MCF 10A (cell line): ENCODE measurements at regions not wholly inside any gene's neighbourhood (a gene's known extent, or its start where the extent isn't known, plus 50 kb on each side); places are given as distances from the start of the nearest gene placed in this dataset.

ENCODE experiments used
- BruUV-seq: library from RNA; stranded (reverse); fragments of 400-500 nt; replicated peaks from 2 replicates; lab custom pipeline; 2021; lab: Mats Ljungman, UMichigan
- CTCF ChIA-PET: fragments of 300-600 bp; sonication (Branson Sonifier 250); formaldehyde crosslinking; extraction: SDS; loops from one replicate; lab custom pipeline; 2021; ENCODE audit warnings: antibody characterized with exemption, inconsistent platforms; lab: Yijun Ruan, JAX
- POLR2A ChIA-PET: fragments of 300-600, 350-650 bp; sonication (Branson Sonifier 250); formaldehyde crosslinking; extraction: SDS; loops from one replicate; lab custom pipeline; 2020; ENCODE audit warnings: antibody characterized with exemption, inconsistent platforms; lab: Yijun Ruan, JAX
- DNase-seq: peaks from one replicate; pipeline ENCODE4 v3.0.0-alpha.2; 2018; ENCODE audit not compliant: unreplicated experiment
- H3K27ac Mint-ChIP-seq: one replicate; pipeline ENCODE4 v1.8.0; 2022; ENCODE audit warnings: mild to moderate bottlenecking, low read depth, mixed read lengths; ENCODE audit not compliant: unreplicated experiment
- H3K27me3 Mint-ChIP-seq: one replicate; pipeline ENCODE4 v1.8.0; 2022; ENCODE audit warnings: mixed read lengths; ENCODE audit not compliant: insufficient read depth, unreplicated experiment
- H3K36me3 Mint-ChIP-seq: one replicate; pipeline ENCODE4 v1.8.0; 2022; ENCODE audit warnings: mild to moderate bottlenecking, moderate library complexity, mixed read lengths; ENCODE audit not compliant: insufficient read depth, unreplicated experiment
- H3K4me1 Mint-ChIP-seq: one replicate; pipeline ENCODE4 v1.8.0; 2022; ENCODE audit warnings: mixed read lengths; ENCODE audit not compliant: insufficient read depth, unreplicated experiment
- H3K4me3 Mint-ChIP-seq: one replicate; pipeline ENCODE4 v1.8.0; 2022; ENCODE audit warnings: mild to moderate bottlenecking, moderate library complexity, mixed read lengths; ENCODE audit not compliant: unreplicated experiment
- H3K9me3 Mint-ChIP-seq: one replicate; pipeline ENCODE4 v1.8.0; 2022; ENCODE audit warnings: mixed read lengths; ENCODE audit not compliant: unreplicated experiment
- intact Hi-C: fragments of 100-400 bp; cut with micrococcal nuclease; formaldehyde crosslinking; loops from 2 replicates; pipeline ENCODE4 v1.14.1; 2022
- TF ChIP-seq, protein P1 (sequence below): fragments of 200-600 bp; IDR thresholded peaks from one replicate; pipeline ENCODE4 v1.8.0; 2022; ENCODE audit warnings: antibody characterized with exemption, mild to moderate bottlenecking; ENCODE audit not compliant: unreplicated experiment

DNA sequence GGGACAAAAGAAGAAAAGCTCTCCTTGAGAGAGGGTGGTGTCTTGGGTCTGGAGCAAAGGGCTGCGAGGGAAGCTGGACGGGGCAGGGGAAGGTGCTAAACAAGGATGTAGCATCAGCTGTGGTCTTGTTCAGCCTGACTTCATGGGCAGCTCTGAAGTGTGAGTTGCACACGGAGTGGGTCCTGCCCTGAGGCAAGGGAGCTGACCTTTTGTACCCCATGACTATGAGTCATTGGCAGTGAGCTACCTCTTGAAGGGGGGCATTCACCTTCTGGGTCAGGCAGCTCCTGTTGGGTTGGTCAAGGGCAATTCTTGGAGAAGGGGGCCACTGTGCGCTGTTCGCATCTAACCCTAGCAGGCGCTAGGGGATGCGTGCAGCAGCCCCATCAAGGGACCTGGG is 151.8 kb downstream of the SMIM20 start:
- Mint-ChIP-seq H3K9me3 (no peaks in the 10 kb centered on the region), H3K4me3 (no peak overlapping the region), H3K4me1 (no peaks in the 10 kb centered on the region), H3K27me3 (no peaks in the 10 kb centered on the region), H3K36me3 (no peaks in the 10 kb centered on the region), H3K27ac (no peak overlapping the region)
- POLR2A ChIA-PET: interaction anchor here (0.6 to 0.7 kb wide), 2 partner anchors 351 to 558 kb away, joined by 3 to 4 read pairs; no protein-coding TSS in a partner anchor
- intact Hi-C loops: no loop called here
- peak; percentile 45 for DNase-seq
- BruUV-seq: no TSS peak
- CTCF ChIA-PET: interaction anchor here (0.7 to 3.4 kb wide), 3 partner anchors 17 to 263 kb away, joined by 4 to 18 read pairs (median 4); no protein-coding TSS in a partner anchor
- TF ChIP-seq, protein P1, sequence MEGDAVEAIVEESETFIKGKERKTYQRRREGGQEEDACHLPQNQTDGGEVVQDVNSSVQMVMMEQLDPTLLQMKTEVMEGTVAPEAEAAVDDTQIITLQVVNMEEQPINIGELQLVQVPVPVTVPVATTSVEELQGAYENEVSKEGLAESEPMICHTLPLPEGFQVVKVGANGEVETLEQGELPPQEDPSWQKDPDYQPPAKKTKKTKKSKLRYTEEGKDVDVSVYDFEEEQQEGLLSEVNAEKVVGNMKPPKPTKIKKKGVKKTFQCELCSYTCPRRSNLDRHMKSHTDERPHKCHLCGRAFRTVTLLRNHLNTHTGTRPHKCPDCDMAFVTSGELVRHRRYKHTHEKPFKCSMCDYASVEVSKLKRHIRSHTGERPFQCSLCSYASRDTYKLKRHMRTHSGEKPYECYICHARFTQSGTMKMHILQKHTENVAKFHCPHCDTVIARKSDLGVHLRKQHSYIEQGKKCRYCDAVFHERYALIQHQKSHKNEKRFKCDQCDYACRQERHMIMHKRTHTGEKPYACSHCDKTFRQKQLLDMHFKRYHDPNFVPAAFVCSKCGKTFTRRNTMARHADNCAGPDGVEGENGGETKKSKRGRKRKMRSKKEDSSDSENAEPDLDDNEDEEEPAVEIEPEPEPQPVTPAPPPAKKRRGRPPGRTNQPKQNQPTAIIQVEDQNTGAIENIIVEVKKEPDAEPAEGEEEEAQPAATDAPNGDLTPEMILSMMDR: no peak

DNA sequence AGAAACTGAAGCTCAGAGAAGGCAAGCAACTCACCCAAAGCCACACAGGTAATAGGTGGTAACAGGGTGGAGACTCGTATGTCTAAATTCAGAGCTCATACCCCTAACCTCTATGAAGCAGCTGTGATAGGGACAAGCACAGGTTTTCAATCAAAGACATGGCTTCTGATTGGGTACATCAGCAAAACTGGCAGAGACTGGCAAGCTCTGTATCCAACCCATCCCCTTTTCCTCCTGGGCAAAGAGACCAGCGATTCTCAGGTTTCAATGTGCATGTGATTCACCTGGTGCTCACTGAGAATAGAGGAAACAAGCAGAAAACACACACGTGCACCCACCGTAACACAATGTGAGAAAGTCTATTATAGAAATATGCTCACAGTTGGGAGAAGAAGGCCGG is 153.0 kb downstream of the SMIM20 start:
- no peaks in the 10 kb centered on the region for H3K9me3 Mint-ChIP-seq
- H3K4me3 Mint-ChIP-seq: no peak overlapping the region
- no peaks in the 10 kb centered on the region for H3K4me1 Mint-ChIP-seq
- H3K27ac Mint-ChIP-seq: no peak overlapping the region
- intact Hi-C loops: no loop called here
- ChIA-PET POLR2A (no interaction called here), CTCF (interaction anchor here (0.5 to 1.6 kb wide), 7 partner anchors 15 to 362 kb away, joined by 3 to 8 read pairs (median 3); no protein-coding TSS in a partner anchor)
- no TSS peak for BruUV-seq
- no peaks in the 10 kb centered on the region for H3K27me3 Mint-ChIP-seq
- H3K36me3 Mint-ChIP-seq: no peaks in the 10 kb centered on the region
- DNase-seq: peak; percentile 56
- TF ChIP-seq, protein P1: no peak

DNA sequence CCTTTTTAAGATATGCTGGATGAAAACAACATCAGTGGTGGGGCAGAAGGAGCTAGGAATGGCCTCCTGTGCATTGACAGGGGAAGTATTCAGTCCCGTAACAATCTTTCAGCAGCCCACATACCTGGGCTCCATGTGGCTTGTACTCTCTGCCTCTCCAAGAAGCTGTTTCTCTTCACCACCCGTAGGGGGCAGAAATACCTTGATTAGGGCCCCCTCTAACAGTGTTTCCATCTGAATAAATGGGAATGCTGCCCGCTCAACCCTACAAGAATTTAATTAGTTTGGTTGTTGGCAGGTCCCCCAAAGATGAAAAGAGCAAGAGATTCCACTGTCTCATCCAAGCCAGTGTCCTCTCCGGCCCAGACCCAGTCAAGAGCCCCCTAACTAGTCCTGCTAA is 155.2 kb downstream of the SMIM20 start:
- Mint-ChIP-seq H3K4me1 (no peaks in the 10 kb centered on the region), H3K27ac (no peak overlapping the region), H3K9me3 (no peaks in the 10 kb centered on the region), H3K4me3 (no peak overlapping the region), H3K36me3 (no peaks in the 10 kb centered on the region), H3K27me3 (no peaks in the 10 kb centered on the region)
- TF ChIP-seq, protein P1: peak; percentile 38
- CTCF ChIA-PET: interaction anchor here (0.8 to 1.3 kb wide), 3 partner anchors 8 to 255 kb away, joined by 3 to 4 read pairs (median 4); no protein-coding TSS in a partner anchor
- intact Hi-C loops: no loop called here
- no TSS peak for BruUV-seq
- POLR2A ChIA-PET: interaction anchor here (0.7 kb wide), 1 partner anchor 26 kb away, joined by 3 read pairs; no protein-coding TSS in a partner anchor
- DNase-seq: peak; percentile 59

DNA sequence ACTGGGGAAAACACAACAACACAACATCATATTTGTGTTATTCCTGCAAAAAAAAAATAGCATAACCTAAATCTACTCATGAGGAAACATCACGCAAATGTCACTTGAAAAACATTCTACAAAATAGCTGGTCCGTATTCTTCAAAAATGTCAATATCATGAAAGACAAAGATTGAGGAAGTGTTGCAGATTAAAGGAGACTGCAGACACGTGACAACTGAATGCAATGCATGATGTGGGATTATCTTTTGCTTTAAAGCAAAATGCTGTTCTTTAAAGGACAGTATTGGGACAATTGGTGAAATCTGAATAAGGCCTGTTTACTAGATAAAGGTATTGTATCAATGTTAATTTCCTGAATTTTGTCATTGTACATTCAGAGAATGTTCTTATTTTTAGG is 157.7 kb downstream of the SMIM20 start:
- H3K4me3 Mint-ChIP-seq: no peak overlapping the region
- POLR2A ChIA-PET: interaction anchor here (0.8 kb wide), 1 partner anchor 521 kb away, joined by 3 read pairs; no protein-coding TSS in a partner anchor
- no peaks in the 10 kb centered on the region for H3K36me3 Mint-ChIP-seq
- peaks cover 15% of the 10 kb centered on the region for H3K4me1 Mint-ChIP-seq
- H3K9me3 Mint-ChIP-seq: peaks cover 6% of the 10 kb centered on the region
- TF ChIP-seq, protein P1: no peak
- BruUV-seq: no TSS peak
- intact Hi-C loops: no loop called here
- no peak for DNase-seq
- no peaks in the 10 kb centered on the region for H3K27me3 Mint-ChIP-seq
- H3K27ac Mint-ChIP-seq: no peak overlapping the region
- CTCF ChIA-PET: interaction anchor here (1.0 kb wide), 1 partner anchor 84 kb away, joined by 3 read pairs; no protein-coding TSS in a partner anchor
